ENCODE measurements at regions not wholly inside any gene's neighbourhood (a gene's known extent, or its start where the extent isn't known, plus 50 kb on each side); places are given as distances from the start of the nearest gene placed in this dataset.
A peak's percentile ranks its signal among the peaks of the same experiment; 100 is the strongest.

- DNase-seq: no peak
These were observed 141.9 kb downstream of the DNAJB9 start for GRCh38 chr7:108711611-108712010.

GRCh38 chr7:108716783-108717182 lies 147.1 kb downstream of the DNAJB9 start:
- no peak for DNase-seq

GRCh38 chr7:108717781-108718180 lies 148.1 kb downstream of the DNAJB9 start:
- no peak for DNase-seq

- DNase-seq: no peak
These were observed 150.0 kb downstream of the DNAJB9 start for GRCh38 chr7:108719631-108720030.

- no peak for DNase-seq
These were observed 152.9 kb downstream of the DNAJB9 start for GRCh38 chr7:108722561-108722960.

GRCh38 chr7:108723381-108723814 lies 153.7 kb downstream of the DNAJB9 start:
- DNase-seq: peak; percentile 10 to 26

- no peak for DNase-seq
These were observed 154.8 kb downstream of the DNAJB9 start for GRCh38 chr7:108724251-108725100.

GRCh38 chr7:108735814-108736213 lies 166.1 kb downstream of the DNAJB9 start:
- DNase-seq: no peak

- peak in 1 of 2 experiments; percentile 17 for DNase-seq
These were observed 166.7 kb downstream of the DNAJB9 start for GRCh38 chr7:108736221-108736891.

- DNase-seq: no peak
These were observed 201.5 kb downstream of the DNAJB9 start for GRCh38 chr7:108770981-108771745.

GRCh38 chr7:108771853-108772252 lies 202.2 kb downstream of the DNAJB9 start:
- no peak for DNase-seq

- DNase-seq: no peak
These were observed 208.3 kb downstream of the DNAJB9 start for GRCh38 chr7:108777966-108778365.

- no peak for DNase-seq
These were observed 219.8 kb downstream of the DNAJB9 start for GRCh38 chr7:108789451-108789850.

GRCh38 chr7:108794466-108794865 lies 224.8 kb downstream of the DNAJB9 start:
- no peak for DNase-seq

GRCh38 chr7:108802650-108803049 lies 233.0 kb downstream of the DNAJB9 start:
- DNase-seq: no peak

GRCh38 chr7:108805808-108806397 lies 236.2 kb downstream of the DNAJB9 start:
- DNase-seq: no peak

- no peak for DNase-seq
These were observed 239.0 kb downstream of the DNAJB9 start for GRCh38 chr7:108808549-108809266.

GRCh38 chr7:108809356-108809755 lies 239.7 kb downstream of the DNAJB9 start:
- DNase-seq: no peak

- no peak for DNase-seq
These were observed 241.2 kb downstream of the DNAJB9 start for GRCh38 chr7:108810756-108811385.

- no peak for DNase-seq
These were observed 243.8 kb downstream of the DNAJB9 start for GRCh38 chr7:108813251-108814014.

- no peak for DNase-seq
These were observed 246.1 kb downstream of the DNAJB9 start for GRCh38 chr7:108815815-108816214.
